BJ (cell line): ENCODE measurements at regions not wholly inside any gene's neighbourhood (a gene's known extent, or its start where the extent isn't known, plus 50 kb on each side); places are given as distances from the start of the nearest gene placed in this dataset.
"Not testable (repeated sequence)": the region's sequence is repeated elsewhere in the genome, so short reads cannot be mapped to it uniquely, and the experiment has no call there.

ENCODE experiments used
- CTCF ChIA-PET: fragments of 350-600 bp; formaldehyde crosslinking; extraction: SDS; loops from one replicate; lab custom pipeline; 2021; ENCODE audit warnings: antibody characterized with exemption, inconsistent platforms; lab: Yijun Ruan, JAX
- POLR2A ChIA-PET: fragments of 300-600 bp; sonication (Branson Sonifier 250); formaldehyde crosslinking; extraction: SDS; loops from one replicate; lab custom pipeline; 2021; ENCODE audit warnings: antibody characterized with exemption; lab: Charles Lee
- DNase-seq: peaks from one replicate; pipeline ENCODE4 v3.0.0-alpha.2; 2011; ENCODE audit warnings: low read depth
- H3K27me3 ChIP-seq: 2 replicates; pipeline ENCODE4 v1.6.0; 2011; ENCODE audit warnings: low read length; ENCODE audit not compliant: control insufficient read depth, insufficient read depth
- H3K36me3 ChIP-seq: 2 replicates; pipeline ENCODE4 v1.5.1; 2011; ENCODE audit warnings: low read length; ENCODE audit not compliant: control insufficient read depth, insufficient read depth
- H3K4me3 ChIP-seq: 2 replicates; pipeline ENCODE4 v1.5.1; 2011; ENCODE audit warnings: low read depth, mild to moderate bottlenecking, control low read depth, low read length
- CTCF ChIP-seq: IDR thresholded peaks from 2 replicates; pipeline ENCODE4 v1.5.1; 2011; ENCODE audit warnings: low read depth, mild to moderate bottlenecking, control low read depth, inconsistent platforms, low read length, moderate library complexity; ENCODE audit not compliant: insufficient read depth

- CTCF ChIA-PET = interaction anchor here (1.7 to 1.8 kb wide), 2 partner anchors 25 to 29 kb away, joined by 6 to 11 read pairs; no protein-coding TSS in a partner anchor
- no peak overlapping the region for H3K4me3 ChIP-seq
- no peak for TF ChIP-seq CTCF
- DNase-seq = no peak
- H3K27me3 ChIP-seq = no peaks in the 10 kb centered on the region
- POLR2A ChIA-PET = interaction anchor here (0.6 kb wide), 1 partner anchor 11 kb away, joined by 4 read pairs; no protein-coding TSS in a partner anchor
- H3K36me3 ChIP-seq = no peaks in the 10 kb centered on the region
These were observed 185.8 kb upstream of the PRSS1 start for GRCh38 chr7:142563470-142563869.

GRCh38 chr7:142562688-142563087 lies 186.6 kb upstream of the PRSS1 start:
- TF ChIP-seq CTCF = no peak
- ChIA-PET CTCF (interaction anchor here (1.2 to 2.1 kb wide), 7 partner anchors 10 to 101 kb away, joined by 3 to 11 read pairs (median 5); no protein-coding TSS in a partner anchor), POLR2A (interaction anchor here (0.6 kb wide), 1 partner anchor 10 kb away, joined by 4 read pairs; no protein-coding TSS in a partner anchor)
- Histone ChIP-seq H3K27me3 (no peaks in the 10 kb centered on the region), H3K36me3 (no peaks in the 10 kb centered on the region), H3K4me3 (no peak overlapping the region)
- no peak for DNase-seq

- H3K36me3 ChIP-seq, POLR2A ChIA-PET: not testable (repeated sequence)
- CTCF ChIA-PET = interaction anchor here (0.9 to 2.1 kb wide), 3 partner anchors 26 to 43 kb away, joined by 3 to 6 read pairs (median 5); no protein-coding TSS in a partner anchor
These were observed 187.9 kb upstream of the PRSS1 start for GRCh38 chr7:142561396-142561795.

GRCh38 chr7:142560770-142561169 lies 188.5 kb upstream of the PRSS1 start:
- CTCF ChIA-PET, H3K27me3 ChIP-seq, H3K4me3 ChIP-seq, DNase-seq, H3K36me3 ChIP-seq, POLR2A ChIA-PET: not testable (repeated sequence)

More at GRCh38 chr7:142561396-142561795, 187.9 kb upstream of the PRSS1 start:
- not testable (repeated sequence) for DNase-seq, H3K27me3 ChIP-seq, H3K4me3 ChIP-seq

- TF ChIP-seq CTCF = no peak
- no peak overlapping the region for H3K4me3 ChIP-seq
- ChIA-PET POLR2A (interaction anchor here (0.5 to 0.7 kb wide), 2 partner anchors 8 to 28 kb away, joined by 3 to 4 read pairs; no protein-coding TSS in a partner anchor), CTCF (interaction anchor here (0.8 to 3.1 kb wide), 13 partner anchors 10 to 251 kb away, joined by 3 to 65 read pairs (median 4); no protein-coding TSS in a partner anchor)
- no peak for DNase-seq
- no peaks in the 10 kb centered on the region for H3K36me3 ChIP-seq
- H3K27me3 ChIP-seq = no peaks in the 10 kb centered on the region
These were observed 189.1 kb upstream of the PRSS1 start for GRCh38 chr7:142560166-142560565.

- ChIA-PET POLR2A (interaction anchor here (0.5 kb wide), 1 partner anchor 48 kb away, joined by 3 read pairs; no protein-coding TSS in a partner anchor), CTCF (interaction anchor here (0.5 to 3.1 kb wide), 24 partner anchors 9 to 681 kb away, joined by 3 to 65 read pairs (median 4); no protein-coding TSS in a partner anchor)
- Histone ChIP-seq H3K27me3 (no peaks in the 10 kb centered on the region), H3K4me3 (no peak overlapping the region), H3K36me3 (no peaks in the 10 kb centered on the region)
- TF ChIP-seq CTCF = peak; percentile 78
- no peak for DNase-seq
These were observed 191.2 kb upstream of the PRSS1 start for GRCh38 chr7:142557971-142558582.
